Fibroblast of gingiva (primary cell): ENCODE measurements at regions not wholly inside any gene's neighbourhood (a gene's known extent, or its start where the extent isn't known, plus 50 kb on each side); places are given as distances from the start of the nearest gene placed in this dataset.
"Not testable (repeated sequence)": the region's sequence is repeated elsewhere in the genome, so short reads cannot be mapped to it uniquely, and the experiment has no call there.

ENCODE experiments used
- DNase-seq: peaks from one replicate; pipeline ENCODE4 v3.0.0-alpha.2; 2011; ENCODE audit warnings: low read depth

DNA sequence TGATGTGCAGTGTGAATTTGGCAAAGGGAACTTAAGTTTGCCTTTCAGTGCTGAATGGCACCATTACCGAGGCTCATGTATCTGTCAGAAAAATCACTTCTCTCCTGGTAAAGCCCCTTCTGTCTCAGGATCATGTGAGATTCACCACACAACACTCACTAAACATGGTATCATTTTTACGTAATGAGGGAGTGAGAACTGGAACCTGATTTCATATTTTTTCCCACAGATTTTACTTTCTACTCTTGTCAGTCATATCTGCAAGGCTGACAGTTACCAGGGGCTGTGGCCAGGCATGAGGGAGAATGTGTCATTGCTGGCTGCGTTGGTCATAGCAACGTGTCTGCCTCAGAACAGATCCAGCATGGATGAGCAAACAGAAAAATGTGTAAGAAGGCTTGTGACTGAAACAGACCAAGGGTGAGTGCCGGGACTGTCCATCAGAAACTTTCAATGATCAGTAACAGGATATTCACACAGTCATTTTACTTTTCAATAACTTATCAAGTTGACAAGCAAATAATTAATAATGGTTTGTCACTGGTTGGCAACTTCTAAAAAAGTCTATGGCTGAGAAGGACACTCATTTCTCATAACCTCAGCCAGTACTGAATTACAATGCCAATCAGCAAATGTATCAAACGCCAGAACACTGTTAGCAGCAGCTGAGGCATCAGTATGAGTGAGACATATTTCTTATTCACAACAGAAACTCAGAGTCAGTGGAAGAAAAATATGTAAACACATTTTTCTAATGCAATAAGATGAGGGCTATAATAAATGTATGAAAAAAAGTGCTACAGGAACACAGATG lies 100.5 kb downstream of the CDC42EP3 start:
- peak; percentile 74 for DNase-seq

DNA sequence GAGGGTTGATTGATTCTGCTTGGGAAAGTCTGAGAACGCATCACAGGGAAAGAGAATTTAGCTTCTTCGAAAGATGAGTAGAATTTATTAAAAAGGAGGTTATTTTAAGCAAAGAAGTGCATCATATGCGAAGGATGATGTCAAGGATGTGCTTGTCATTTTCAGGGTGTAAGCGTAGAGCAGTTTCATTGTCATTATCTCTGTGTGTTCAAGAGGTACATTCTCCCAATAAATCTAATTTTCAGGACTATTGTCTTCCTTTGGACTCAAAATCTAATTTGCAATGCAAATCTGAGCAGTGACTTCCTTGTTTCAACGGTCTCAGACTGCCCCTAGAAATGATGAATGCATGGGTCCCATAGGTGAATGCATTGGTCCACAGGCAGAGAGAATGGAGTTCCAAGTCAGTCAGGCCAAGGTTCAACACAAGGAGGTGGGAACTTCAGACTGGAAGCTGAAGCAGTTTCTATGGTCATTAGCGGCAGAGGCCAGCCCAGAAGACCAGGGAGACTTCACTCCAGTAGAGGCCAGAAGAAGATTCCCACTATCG lies 99.8 kb downstream of the CDC42EP3 start:
- no peak for DNase-seq

DNA sequence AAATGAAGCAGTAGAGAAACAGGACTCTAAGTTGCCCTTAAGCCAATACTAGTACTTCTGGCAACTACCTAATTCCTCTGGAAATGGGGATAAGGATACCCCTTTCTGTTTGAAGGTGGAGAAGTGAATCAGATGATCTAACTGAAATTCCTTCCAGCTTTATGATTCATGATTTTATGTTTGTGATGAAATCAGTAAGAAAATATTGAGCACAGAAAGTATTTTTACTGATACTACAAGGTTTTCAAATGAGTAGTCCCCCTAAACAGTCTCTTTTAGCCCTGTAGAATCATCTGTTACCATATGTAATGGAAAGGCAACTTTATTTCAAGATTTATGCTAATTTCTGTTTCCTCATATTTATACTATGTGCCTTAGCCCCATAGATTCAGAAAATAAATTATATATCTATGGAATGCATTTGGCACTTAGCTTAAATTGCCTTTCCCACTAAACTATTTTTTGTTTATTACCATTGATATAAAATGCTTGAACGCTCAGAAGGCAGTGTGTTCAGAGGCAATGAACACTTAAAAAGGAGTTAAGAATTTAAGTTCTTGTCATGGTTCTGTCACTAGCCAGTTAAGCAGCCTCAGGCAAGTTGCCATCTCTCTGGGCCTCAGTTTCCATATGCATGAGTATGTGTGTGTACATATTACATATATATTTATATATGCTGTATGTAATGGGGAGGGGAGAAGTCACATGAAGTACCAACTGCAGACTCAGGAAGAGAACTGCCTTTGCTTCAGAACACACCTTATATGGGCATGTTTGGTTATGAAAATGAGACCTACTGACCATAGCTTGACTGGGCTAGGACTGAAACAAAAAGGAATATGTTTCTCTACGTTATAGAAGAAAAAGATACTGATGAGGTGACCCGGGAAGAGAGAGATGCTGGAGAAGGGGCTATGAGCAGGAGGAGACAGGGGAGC lies 97.7 kb downstream of the CDC42EP3 start:
- DNase-seq: no peak

DNA sequence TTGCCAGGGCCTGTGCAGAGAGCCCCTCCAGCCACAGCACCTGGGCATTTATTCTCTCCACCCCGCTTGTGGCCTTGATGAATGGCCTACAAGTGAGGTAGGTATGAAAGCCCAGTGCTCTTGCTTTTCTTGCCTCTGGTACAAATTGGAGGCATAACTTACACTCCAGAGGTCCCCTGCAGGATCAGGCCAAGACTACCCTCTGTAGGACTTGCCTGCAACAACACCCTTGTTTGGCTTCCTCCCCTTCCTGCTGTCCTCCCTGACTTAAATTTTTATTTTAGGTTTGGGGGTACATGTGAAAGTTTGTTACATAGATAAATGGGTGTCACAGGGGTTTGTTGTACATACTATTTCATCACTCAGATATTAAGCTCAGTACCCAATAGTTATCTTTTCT lies 95.7 kb downstream of the CDC42EP3 start:
- DNase-seq: no peak

DNA sequence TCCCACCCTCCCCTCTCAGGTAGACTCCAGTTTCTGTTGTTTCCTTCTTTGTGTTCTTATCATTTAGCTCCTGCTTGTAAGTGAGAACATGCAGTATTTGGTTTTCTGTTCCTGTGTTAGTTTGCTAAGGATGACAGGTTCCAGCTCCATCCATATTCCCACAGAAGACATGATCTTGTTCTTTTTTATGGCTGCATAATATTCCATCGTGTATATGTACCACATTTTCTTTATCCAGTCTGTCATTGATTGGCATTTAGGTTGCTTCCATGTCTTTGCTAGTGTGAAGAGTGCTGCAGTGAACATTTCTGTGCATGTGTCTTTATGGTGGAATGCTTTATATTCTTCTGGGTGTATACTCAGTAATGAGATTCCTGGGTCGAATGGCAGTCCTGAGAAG lies 95.2 kb downstream of the CDC42EP3 start:
- DNase-seq: not testable (repeated sequence)

DNA sequence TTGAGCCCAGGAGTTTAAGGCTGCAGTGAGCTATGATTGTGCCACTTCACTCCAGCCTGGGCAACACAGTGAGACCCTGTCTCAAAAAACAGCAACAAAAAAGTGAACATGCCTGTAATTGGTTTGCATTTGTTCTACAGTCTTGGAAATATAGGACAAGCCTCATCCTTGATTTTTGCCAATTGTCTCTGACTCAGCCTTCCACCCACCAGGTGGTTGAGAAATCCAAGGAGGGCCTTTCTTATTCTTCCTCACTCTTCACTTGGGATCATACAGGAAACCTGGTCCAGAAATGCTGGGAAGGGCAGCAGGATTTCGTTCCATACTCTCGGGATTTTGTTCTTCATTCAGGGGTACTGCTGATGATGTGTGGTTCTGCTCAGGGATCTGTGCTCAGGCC lies 94.6 kb downstream of the CDC42EP3 start:
- no peak for DNase-seq

DNA sequence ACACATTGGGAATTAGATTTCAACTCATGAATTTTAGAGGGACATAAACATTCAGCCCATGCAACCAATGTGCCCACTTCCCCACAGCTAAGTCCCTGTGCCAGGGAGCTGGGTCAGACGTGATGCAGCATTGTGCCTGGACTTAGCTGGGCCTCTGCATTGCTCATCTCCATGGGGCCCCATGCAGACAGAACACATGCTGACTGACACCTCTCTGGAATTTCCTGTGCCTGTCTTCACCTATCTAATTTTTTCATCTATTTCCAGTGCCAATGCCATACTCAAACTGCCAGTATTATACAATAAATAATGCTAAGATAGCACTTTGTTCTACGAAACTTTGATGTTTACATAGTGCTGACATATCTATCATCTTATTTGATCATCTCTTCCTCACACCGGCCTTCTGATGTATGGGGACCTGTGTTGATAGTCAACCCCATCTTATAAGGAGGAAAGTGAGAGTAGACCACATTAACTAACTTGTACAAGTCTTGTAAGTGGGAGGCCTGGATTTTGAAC lies 92.2 kb downstream of the CDC42EP3 start:
- no peak for DNase-seq

DNA sequence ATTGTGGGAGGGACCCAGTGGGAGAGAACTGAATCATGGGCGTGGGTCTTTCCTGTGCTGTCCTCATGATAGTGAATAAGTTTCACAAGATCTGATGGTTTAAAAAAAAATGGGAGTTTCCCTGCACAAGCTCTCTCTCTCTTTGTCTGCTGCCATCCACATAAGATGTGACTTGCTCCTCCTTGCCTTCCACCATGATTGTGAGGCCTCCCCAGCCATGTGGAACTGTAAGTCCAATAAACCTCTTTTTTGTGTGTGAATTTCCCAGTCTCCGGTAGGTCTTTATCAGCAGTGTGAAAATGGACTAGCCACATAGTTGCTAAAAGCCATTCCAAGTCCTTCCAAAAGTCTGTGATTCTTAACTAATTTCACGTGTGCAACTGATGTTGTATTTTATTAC lies 91.5 kb downstream of the CDC42EP3 start:
- not testable (repeated sequence) for DNase-seq

DNA sequence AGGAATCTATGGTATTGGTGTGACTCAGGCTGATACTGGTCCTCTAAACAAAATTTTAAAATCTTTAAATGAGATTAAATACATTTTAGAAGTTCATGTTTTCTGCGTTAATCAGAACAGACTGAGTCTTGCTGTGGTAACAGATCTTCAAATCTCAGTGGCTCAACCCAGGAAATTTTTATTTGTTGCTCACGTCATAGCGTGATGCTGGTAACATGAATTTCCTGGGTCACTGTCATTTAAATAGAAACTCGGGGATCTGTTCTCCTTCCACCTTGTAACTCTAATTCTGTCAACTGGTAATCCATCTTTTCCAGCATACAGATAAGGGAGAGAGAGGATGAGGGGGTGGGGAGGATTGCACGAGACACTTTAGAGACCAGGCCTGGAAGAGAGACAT lies 90.0 kb downstream of the CDC42EP3 start:
- DNase-seq: no peak

DNA sequence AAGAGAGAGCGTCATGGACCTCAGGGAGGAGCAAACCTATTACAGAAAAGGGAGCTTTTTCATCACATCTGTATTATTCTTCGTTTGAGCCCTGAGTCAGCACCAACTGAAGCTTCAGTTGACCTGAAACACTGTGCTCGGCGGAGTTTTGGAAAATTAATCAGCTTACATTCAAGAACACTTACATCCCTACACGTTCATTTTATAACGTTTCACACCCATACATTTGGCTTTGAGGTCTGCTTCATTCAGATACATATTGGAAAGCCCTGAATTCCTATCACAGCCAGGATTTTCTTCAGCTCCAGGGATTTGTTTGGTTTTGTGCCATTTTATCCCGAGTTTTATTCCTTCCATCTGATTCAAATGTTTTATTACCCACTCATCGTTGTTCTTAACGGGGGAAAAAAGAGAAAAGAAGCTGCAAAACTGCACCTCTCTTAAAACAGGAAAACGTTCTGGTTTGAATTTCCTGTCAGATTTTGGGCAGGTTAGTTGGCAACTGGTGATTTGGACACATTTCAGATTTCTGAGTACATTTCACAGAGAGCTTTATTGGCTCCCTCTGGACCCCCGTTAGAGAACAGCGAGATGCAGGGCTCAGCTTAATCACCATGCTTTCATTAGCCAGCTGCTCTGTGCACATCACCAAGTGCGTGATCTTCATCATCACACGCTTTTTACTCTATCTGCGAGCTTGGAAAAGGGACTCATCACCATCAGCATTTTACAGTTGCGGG lies 88.8 kb downstream of the CDC42EP3 start:
- no peak for DNase-seq

DNA sequence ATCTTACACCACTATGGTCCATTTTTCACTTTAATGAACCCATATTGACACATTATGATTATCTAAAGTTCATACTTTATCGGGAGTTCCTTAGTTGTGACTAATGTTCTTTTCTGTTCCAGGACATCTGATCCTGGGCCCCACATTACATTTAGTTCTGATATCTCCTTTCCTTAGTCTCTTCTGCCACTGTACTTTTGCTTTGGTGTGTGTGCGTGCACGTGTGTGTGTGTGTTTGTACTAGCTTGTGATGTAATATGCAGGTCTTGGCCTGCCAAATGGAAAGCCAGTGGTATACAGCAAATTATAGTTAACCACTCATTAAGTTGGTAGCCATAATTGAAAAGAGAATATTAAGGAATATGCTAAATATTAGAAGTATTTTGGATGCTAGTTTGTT lies 88.0 kb downstream of the CDC42EP3 start:
- no peak for DNase-seq

DNA sequence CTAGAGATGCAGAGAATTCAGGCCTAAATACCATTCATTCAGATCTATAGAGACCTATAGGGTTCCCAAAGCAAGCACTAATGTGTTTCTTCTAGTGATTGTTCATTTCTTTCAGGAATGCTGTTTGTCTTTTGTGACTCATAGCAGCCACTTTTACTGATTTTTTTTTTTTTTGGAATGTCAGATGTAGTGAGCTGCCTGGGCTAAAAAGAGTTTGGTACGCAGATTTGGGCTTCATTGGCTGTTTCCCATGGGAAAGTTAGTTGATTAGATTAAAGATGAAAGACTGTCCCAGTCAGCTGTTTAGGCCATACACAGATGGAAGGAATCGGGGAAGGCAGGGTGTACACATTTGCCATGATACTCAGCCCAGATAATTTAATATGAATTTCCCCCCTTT lies 87.6 kb downstream of the CDC42EP3 start:
- no peak for DNase-seq

DNA sequence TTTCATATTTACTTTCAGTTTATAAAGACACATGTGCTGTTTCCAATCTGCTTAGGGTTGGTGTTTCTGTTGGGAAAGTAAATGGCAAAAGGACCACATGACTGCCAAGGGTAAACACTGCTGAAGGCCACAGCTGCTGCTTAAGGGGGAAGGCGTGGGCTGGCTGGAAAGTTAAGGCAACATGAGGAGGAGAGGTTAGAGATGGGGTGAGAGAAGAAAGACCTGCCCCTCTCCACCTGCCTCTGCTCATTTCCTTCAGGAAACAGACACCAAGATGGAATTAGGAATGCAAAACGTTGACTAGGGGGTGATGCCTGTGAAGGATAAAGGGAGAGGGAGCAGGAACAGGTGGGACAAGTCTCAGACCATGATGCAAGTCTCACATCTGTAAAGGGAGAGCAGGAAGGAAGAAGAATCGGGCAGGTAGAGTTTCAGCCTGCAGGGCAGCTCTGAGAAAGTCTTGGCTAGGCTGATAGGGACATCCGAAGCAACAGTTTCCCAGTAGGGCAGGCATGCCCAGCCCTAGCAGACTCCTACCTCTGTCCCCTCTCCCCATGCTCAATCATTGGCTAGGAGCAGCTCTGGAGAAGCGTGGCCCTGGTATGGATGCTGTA lies 86.0 kb downstream of the CDC42EP3 start:
- peak; percentile 61 for DNase-seq

DNA sequence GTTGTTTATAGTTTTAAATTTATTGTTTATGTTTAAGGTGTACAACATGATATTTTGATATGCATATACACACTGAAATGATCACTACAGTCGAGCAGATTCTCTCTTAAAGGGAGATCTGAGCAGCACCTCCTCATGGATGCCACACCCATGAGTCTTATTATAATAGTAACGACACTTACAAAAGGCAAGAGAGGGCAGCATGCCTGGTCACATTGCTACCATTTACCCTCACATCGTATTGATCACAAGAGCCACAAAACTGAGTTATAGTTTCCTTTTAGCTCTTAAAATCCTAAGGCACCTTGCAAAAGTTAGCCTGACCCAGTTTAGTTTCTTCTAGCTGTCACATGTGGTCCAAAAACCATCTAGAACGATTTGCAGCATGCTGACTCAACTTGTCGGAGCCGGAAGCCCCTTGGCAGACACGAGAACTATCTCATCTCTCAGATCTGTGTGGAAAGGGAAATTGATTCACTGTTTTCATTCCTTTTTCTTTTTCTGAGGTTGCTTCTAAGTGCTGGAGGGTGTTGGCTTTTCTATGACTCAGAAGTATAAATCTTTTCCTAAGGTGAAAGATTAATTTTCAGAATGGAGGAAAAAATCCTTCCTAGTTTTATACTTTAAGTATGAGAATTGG lies 85.3 kb downstream of the CDC42EP3 start:
- DNase-seq: peak; percentile 80

DNA sequence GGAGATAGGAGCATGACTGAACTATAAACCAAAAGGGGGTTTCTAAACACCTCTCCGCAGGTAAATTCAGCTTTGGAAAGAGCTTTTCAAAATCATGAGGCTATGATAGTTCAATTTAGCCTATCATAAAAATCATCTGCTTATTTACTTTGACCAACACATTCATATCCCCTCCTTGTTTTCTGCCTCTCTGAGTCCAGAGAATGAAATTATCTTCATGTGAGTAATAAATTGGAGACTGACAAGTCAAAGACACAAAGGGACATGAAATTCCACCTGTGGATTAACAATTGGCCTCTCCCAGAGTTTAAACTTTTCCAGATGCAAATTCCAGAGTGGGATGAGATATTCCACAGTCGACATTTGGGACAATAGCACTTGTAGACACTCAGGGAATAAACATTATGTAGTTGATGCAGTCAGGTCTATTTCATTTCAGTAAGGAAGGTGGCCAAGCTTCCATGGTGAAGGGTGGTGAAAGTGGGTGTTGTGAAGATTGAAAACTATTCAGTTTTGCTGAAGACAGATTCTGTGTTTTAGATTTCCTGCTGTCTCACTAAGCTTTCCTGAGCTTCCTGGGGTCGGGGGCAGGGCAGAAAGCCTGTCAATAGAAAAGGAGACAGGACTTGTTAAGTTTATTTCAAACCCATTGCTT lies 84.7 kb downstream of the CDC42EP3 start:
- DNase-seq: no peak

DNA sequence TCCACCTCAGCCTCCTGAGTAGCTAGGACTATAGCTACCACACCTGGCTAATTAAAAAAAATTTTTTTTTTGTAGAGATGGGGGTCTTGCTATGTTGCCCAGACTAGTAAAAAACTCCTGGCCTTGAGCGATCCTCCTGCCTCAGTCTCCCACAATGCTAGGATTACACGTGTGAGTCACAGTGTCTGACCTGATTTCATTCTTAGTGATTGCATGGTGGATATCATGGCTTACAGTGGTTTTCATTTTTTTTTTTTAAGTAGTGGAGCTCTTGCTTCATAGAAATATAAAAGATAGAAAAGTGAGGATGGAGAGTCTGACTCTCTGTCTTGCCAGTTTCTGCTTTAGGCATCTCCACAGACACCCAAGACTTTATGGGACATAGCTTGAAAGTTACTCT lies 83.6 kb downstream of the CDC42EP3 start:
- no peak for DNase-seq

DNA sequence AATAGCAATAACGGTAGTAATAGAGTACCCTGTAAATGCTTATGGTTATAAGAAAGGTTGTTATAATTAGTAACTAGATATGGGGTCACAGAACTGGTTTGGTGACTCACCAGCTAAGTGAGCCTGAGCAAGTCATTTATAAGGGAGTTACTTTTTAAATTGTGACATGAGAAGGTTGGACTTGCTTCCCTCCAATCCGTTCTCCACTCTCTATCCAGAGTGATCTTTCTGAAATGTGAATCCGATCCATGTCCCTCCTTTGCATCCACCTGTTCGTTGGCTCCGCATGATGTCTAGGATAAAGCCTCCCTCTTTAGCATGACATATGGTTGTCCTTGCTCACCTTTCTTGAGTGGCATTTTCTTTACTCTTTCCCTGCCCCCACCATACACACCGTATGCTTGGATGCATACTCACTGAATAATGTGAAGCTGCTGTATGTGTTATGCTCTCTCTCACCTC lies 83.1 kb downstream of the CDC42EP3 start:
- no peak for DNase-seq

DNA sequence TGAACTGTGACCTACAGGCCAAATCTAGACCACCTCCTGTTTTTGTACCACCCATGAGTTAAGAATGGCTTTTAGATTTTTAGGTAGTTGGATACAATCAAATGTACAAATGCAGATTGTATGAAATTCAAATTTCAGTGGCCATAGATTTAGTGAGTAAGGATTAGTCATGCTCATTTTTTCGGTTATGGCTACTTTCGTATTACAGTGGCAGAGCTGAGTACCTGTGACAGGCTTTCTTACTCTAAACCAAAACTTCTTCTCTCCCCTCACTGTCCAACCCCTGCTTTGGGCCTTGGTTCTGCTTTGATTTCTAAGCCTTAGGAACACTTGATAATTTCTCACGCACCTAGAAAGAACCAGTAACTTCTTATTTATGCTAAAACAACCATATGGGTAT lies 82.1 kb downstream of the CDC42EP3 start:
- DNase-seq: no peak

DNA sequence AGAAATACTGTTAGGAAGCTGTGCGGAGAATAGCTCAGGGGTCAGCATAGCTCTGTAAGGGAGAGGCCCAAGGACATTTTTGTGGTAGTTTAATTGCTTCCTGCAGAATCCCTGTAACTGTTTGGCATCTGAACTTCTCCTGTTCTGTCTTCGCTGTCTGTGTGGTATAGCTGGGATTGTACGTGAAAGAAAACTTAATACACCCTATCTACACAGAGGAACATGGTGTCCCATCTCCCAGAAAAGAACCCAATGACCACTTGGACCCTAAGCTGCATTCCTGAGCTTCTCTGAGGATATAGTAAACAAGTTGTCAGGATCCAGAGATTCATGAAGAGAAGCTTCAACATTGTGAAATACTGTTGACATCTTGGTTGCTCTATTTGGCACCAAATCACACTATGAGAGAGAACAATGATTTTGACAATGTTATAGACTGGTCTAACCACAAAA lies 81.3 kb downstream of the CDC42EP3 start:
- DNase-seq: peak; percentile 99
